ENCODE measurements at regions not wholly inside any gene's neighbourhood (a gene's known extent, or its start where the extent isn't known, plus 50 kb on each side); places are given as distances from the start of the nearest gene placed in this dataset.
"Not testable (repeated sequence)": the region's sequence is repeated elsewhere in the genome, so short reads cannot be mapped to it uniquely, and the experiment has no call there.

DNA sequence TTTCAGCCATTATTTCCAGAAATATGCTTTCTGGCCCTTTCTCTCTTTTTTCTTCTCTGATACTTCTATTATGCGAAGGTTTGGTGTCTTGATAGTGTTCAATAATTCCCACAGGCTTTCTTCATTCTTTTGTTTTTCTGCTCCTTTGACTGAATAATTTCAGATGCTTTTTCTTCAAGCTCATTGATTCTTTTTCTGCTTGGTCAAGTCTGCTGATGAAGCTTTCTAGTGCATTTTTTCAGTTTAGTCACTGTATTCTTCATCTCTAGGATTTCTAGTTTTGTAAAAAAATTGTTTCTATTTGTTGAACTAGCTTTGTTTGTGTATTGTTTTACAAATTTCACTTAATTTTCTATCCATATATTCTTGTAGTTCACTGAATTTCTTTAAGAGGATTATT is 304.0 kb upstream of the TARS1 start:
- Histone ChIP-seq H3K9ac (replicated peaks; ENCODE audit: extremely low read depth, insufficient read depth, low read length) (no peak overlapping the region), H3K9me1 (replicated peaks; ENCODE audit: control insufficient read depth, extremely low read depth, insufficient read depth, low read length) (no peaks in the 10 kb centered on the region), H3K4me1 (ENCODE audit: control insufficient read depth, extremely low read depth, insufficient read depth, low read length) (no peaks in the 10 kb centered on the region), H3K27me3 (ENCODE audit: control insufficient read depth in 2 of 2, insufficient read depth in 2 of 2, low read length in 2 of 2) (peaks cover 0 to 2% of the 10 kb centered on the region in 2 experiments), H2AFZ (ENCODE audit: low read depth, low read length) (no peak overlapping the region), H3K36me3 (ENCODE audit: control insufficient read depth in 2 of 2, extremely low read depth in 1 of 2, insufficient read depth in 2 of 2, low read length in 2 of 2) (no peaks in the 10 kb centered on the region), H3K9me3 (replicated peaks; ENCODE audit: control insufficient read depth, insufficient read depth, low read length) (no peaks in the 10 kb centered on the region), H3K4me2 (ENCODE audit: insufficient read depth, low read length) (no peak overlapping the region), H4K20me1 (replicated peaks; ENCODE audit: control insufficient read depth, extremely low read depth, insufficient read depth, low read length) (no peaks in the 10 kb centered on the region), H3K4me3 (replicated peaks in 1 of 3; ENCODE audit: insufficient read depth in 1 of 3, low read depth in 1 of 3, low read length in 3 of 3) (no peak overlapping the region), H3K27ac (ENCODE audit: insufficient read depth, low read depth, low read length) (no peak overlapping the region), H3K79me2 (ENCODE audit: control insufficient read depth, insufficient read depth, low read length) (no peaks in the 10 kb centered on the region)
- ChIA-PET CTCF (no interaction called here), POLR2A (no interaction called here)
- BruUV-seq (replicated peaks): no TSS peak
- DNase-seq (ENCODE audit: low read depth, low spot score) (no peak), FAIRE-seq (no peak)
- dilution Hi-C loops (cut with MboI; ENCODE audit: extremely low pct_ligation_motif_present, low sequenced_read_pairs) (no loop called here), intact Hi-C loops (cut with micrococcal nuclease) (no loop called here)
- TF ChIP-seq POLR2A (IDR thresholded peaks at IDR 0.05; ENCODE audit: low read depth, low read length) (no peak), POLR2AphosphoS5 (IDR thresholded peaks at IDR 0.05; ENCODE audit: insufficient read depth, low read depth, low read length) (no peak), EZH2 (IDR thresholded peaks at IDR 0.05; ENCODE audit: borderline replicate concordance, low read depth, low read length, severe bottlenecking) (no peak)

DNA sequence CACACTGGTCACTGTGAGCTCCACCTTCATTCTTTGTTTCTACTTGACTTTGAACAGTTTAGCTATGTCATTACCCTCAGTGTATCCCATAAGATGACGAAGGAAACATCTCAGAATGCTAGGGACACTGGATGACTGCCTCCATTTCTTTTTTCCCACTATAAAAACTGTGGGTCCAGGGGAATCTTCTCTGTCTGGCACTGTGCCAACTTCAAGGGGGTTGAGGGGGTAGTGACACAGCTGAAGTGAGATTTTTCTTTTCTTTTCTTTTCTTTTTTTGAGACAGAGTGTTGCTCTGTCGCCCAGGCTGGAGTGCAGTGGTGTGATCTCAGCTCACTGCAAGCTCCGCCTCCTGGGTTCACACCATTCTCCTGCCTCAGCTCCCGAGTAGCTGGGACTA is 302.6 kb upstream of the TARS1 start:
- H3K4me2 ChIP-seq (ENCODE audit: insufficient read depth, low read length); H3K79me2 ChIP-seq (ENCODE audit: control insufficient read depth, insufficient read depth, low read length); H4K20me1 ChIP-seq (replicated peaks; ENCODE audit: control insufficient read depth, extremely low read depth, insufficient read depth, low read length); POLR2A ChIA-PET; H3K9ac ChIP-seq (replicated peaks; ENCODE audit: extremely low read depth, insufficient read depth, low read length); H3K4me1 ChIP-seq (ENCODE audit: control insufficient read depth, extremely low read depth, insufficient read depth, low read length); CTCF ChIA-PET; H3K9me1 ChIP-seq (replicated peaks; ENCODE audit: control insufficient read depth, extremely low read depth, insufficient read depth, low read length); H2AFZ ChIP-seq (ENCODE audit: low read depth, low read length); BruUV-seq (replicated peaks); H3K4me3 ChIP-seq (replicated peaks in 1 of 3; ENCODE audit: insufficient read depth in 1 of 3, low read depth in 1 of 3, low read length in 3 of 3); H3K36me3 ChIP-seq (ENCODE audit: control insufficient read depth in 2 of 2, extremely low read depth in 1 of 2, insufficient read depth in 2 of 2, low read length in 2 of 2); intact Hi-C loops (cut with micrococcal nuclease); H3K27me3 ChIP-seq (ENCODE audit: control insufficient read depth in 2 of 2, insufficient read depth in 2 of 2, low read length in 2 of 2); FAIRE-seq; H3K27ac ChIP-seq (ENCODE audit: insufficient read depth, low read depth, low read length); H3K9me3 ChIP-seq (replicated peaks; ENCODE audit: control insufficient read depth, insufficient read depth, low read length); dilution Hi-C loops (cut with MboI; ENCODE audit: extremely low pct_ligation_motif_present, low sequenced_read_pairs); DNase-seq (ENCODE audit: low read depth, low spot score): not testable (repeated sequence)

All from endothelial cell of umbilical vein (primary cell).